ENCODE measurements at regions not wholly inside any gene's neighbourhood (a gene's known extent, or its start where the extent isn't known, plus 50 kb on each side); places are given as distances from the start of the nearest gene placed in this dataset.

- no peak for DNase-seq
Measured at GRCh38 chr1:36644556-36644955, 161.8 kb upstream of the CSF3R start.

GRCh38 chr1:36643371-36644270 lies 160.9 kb upstream of the CSF3R start:
- DNase-seq: no peak

- DNase-seq: no peak
Measured at GRCh38 chr1:36642802-36643201, 160.1 kb upstream of the CSF3R start.

GRCh38 chr1:36641776-36642175 lies 159.1 kb upstream of the CSF3R start:
- no peak for DNase-seq

GRCh38 chr1:36639461-36639860 lies 156.7 kb upstream of the CSF3R start:
- DNase-seq: no peak

- no peak for DNase-seq
Measured at GRCh38 chr1:36638268-36638667, 155.6 kb upstream of the CSF3R start.

- no peak for DNase-seq
Measured at GRCh38 chr1:36636206-36636605, 153.5 kb upstream of the CSF3R start.

- DNase-seq: no peak
Measured at GRCh38 chr1:36635284-36635683, 152.6 kb upstream of the CSF3R start.

GRCh38 chr1:36628804-36629203 lies 146.1 kb upstream of the CSF3R start:
- DNase-seq: no peak

- DNase-seq: no peak
Measured at GRCh38 chr1:36626435-36626834, 143.7 kb upstream of the CSF3R start.

GRCh38 chr1:36625935-36626310 lies 143.2 kb upstream of the CSF3R start:
- DNase-seq: no peak

GRCh38 chr1:36625253-36625934 lies 142.7 kb upstream of the CSF3R start:
- no peak for DNase-seq

GRCh38 chr1:36624466-36624865 lies 141.8 kb upstream of the CSF3R start:
- DNase-seq: no peak

GRCh38 chr1:36622741-36623648 lies 140.3 kb upstream of the CSF3R start:
- peak; percentile 6 to 24 for DNase-seq

- DNase-seq: no peak
Measured at GRCh38 chr1:36621531-36621930, 138.8 kb upstream of the CSF3R start.

GRCh38 chr1:36620142-36620541 lies 137.4 kb upstream of the CSF3R start:
- no peak for DNase-seq

GRCh38 chr1:36614991-36615390 lies 132.3 kb upstream of the CSF3R start:
- no peak for DNase-seq

- no peak for DNase-seq
Measured at GRCh38 chr1:36614571-36614970, 131.9 kb upstream of the CSF3R start.

GRCh38 chr1:36613721-36614120 lies 131.0 kb upstream of the CSF3R start:
- DNase-seq: no peak

GRCh38 chr1:36612881-36613280 lies 130.2 kb upstream of the CSF3R start:
- DNase-seq: no peak

GRCh38 chr1:36612121-36612520 lies 129.4 kb upstream of the CSF3R start:
- no peak for DNase-seq

Measured in right lung (tissue), 2 donors.